ENCODE measurements at regions not wholly inside any gene's neighbourhood (a gene's known extent, or its start where the extent isn't known, plus 50 kb on each side); places are given as distances from the start of the nearest gene placed in this dataset.
A peak's percentile ranks its signal among the peaks of the same experiment; 100 is the strongest.

DNA sequence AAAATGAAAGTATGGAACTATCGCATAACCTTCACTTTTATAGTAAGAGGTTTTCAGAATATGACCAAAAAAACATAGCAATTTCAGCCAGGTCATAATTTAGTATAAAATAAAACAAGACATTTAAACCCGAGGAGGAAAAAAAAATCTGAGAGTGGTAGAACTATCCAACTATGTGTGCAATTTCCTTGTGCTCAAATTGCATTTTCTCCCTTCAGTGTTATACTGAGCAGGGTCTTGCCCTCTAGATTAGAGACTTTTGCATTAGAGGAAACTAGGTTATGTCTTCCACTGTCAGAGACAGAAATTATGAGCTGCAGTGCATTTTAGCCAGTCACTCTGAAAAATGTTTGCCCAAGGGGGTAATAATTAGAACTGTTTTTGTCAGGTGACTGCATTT is 330.6 kb downstream of the NR2F1-AS1 start:
- ATAC-seq (ENCODE audit: low FRiP score) (no peak), DNase-seq (no peak)
- Histone ChIP-seq H3K36me3 (ENCODE audit: control insufficient read depth in 1 of 2, insufficient read depth in 2 of 2, low read length in 1 of 2) (no peaks in the 10 kb centered on the region), H3K4me1 (ENCODE audit: control insufficient read depth in 1 of 2, insufficient read depth in 2 of 2, low read length in 2 of 2) (no peaks in the 10 kb centered on the region), H3K27ac (ENCODE audit: low read depth in 1 of 2, low read length in 2 of 2) (no peak overlapping the region), H3K9me3 (ENCODE audit: control insufficient read depth, low read length) (no peaks in the 10 kb centered on the region), H3K4me3 (ENCODE audit: low read length in 2 of 2) (no peak overlapping the region), H3K27me3 (ENCODE audit: control insufficient read depth in 1 of 2, insufficient read depth in 2 of 2, low read length in 1 of 2) (no peaks in the 10 kb centered on the region)
- intact Hi-C loops (cut with DNase I) = no loop called here
- 9 to 11% methylated on average over 2 of the region's 2 CpGs for WGBS, 2 donors

- Histone ChIP-seq H3K4me1 (ENCODE audit: control insufficient read depth in 1 of 2, insufficient read depth in 2 of 2, low read length in 2 of 2) (no peaks in the 10 kb centered on the region), H3K4me3 (ENCODE audit: low read length in 2 of 2) (peak overlapping the region; percentile 16 to 24), H3K27ac (ENCODE audit: low read depth in 1 of 2, low read length in 2 of 2) (no peak overlapping the region), H3K27me3 (ENCODE audit: control insufficient read depth in 1 of 2, insufficient read depth in 2 of 2, low read length in 1 of 2) (no peaks in the 10 kb centered on the region), H3K36me3 (ENCODE audit: control insufficient read depth in 1 of 2, insufficient read depth in 2 of 2, low read length in 1 of 2) (no peaks in the 10 kb centered on the region), H3K9me3 (ENCODE audit: control insufficient read depth, low read length) (no peaks in the 10 kb centered on the region)
- DNase-seq (no peak), ATAC-seq (ENCODE audit: low FRiP score) (no peak)
- WGBS, 2 donors = 10 to 14% methylated on average over 11 of the region's 11 CpGs
- intact Hi-C loops (cut with DNase I) = no loop called here
These were observed 331.2 kb downstream of the NR2F1-AS1 start for GRCh38 chr5:93249651-93250289.

- 73 to 77% methylated on average over 3 of the region's 3 CpGs for WGBS, 2 donors
- H3K4me3 ChIP-seq (ENCODE audit: low read length in 2 of 2) = no peak overlapping the region
- no peak for DNase-seq
- H3K36me3 ChIP-seq (ENCODE audit: control insufficient read depth in 1 of 2, insufficient read depth in 2 of 2, low read length in 1 of 2) = no peaks in the 10 kb centered on the region
- no peak for ATAC-seq (ENCODE audit: low FRiP score)
- H3K27ac ChIP-seq (ENCODE audit: low read depth in 1 of 2, low read length in 2 of 2) = no peak overlapping the region
- H3K4me1 ChIP-seq (ENCODE audit: control insufficient read depth in 1 of 2, insufficient read depth in 2 of 2, low read length in 2 of 2) = no peaks in the 10 kb centered on the region
- no peaks in the 10 kb centered on the region for H3K27me3 ChIP-seq (ENCODE audit: control insufficient read depth in 1 of 2, insufficient read depth in 2 of 2, low read length in 1 of 2)
- no peaks in the 10 kb centered on the region for H3K9me3 ChIP-seq (ENCODE audit: control insufficient read depth, low read length)
- intact Hi-C loops (cut with DNase I) = no loop called here
These were observed 333.9 kb downstream of the NR2F1-AS1 start for GRCh38 chr5:93247105-93247504.

DNA sequence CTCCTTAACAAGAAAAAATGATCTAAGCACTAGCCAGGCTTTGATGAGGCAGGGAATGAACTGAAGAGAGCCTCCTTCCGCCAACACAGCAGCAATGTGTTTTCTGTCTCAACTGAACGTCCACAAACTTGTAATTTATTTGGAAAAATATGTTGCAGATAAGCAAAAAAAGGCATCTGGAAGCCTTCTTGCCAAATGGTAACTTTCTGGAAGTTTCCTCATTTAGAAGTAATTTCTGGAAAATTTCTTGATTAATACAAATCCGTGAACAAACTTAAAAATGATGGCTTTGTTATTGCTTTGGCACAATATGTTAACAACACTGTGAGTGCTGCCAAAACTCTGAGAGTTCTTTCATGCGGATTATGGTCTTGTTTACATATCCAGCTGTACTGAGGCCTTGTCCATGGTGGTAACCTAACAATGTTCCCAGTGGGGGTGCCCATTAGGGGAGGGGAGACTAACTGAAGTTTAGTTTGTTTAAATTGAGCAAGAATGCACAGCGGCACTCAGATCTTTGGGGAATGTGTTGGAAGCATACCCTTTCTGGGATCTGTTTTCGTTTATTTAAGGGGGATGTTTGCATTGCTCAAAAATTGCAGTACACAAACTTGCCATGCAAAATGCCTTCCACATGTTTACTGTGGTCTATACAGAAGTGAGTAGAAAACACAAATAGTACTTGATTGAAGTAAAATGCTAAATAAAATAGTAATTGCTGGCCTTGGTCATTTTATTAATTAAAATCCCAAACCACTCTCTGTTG is 334.7 kb downstream of the NR2F1-AS1 start:
- WGBS, 2 donors = 50 to 61% methylated on average over 6 of the region's 6 CpGs

GRCh38 chr5:93245226-93245625 is 335.8 kb downstream of the NR2F1-AS1 start:
- no peak for ATAC-seq (ENCODE audit: low FRiP score)
- H3K36me3 ChIP-seq (ENCODE audit: control insufficient read depth in 1 of 2, insufficient read depth in 2 of 2, low read length in 1 of 2) = no peaks in the 10 kb centered on the region
- no peak overlapping the region for H3K27ac ChIP-seq (ENCODE audit: low read depth in 1 of 2, low read length in 2 of 2)
- H3K9me3 ChIP-seq (ENCODE audit: control insufficient read depth, low read length) = no peaks in the 10 kb centered on the region
- intact Hi-C loops (cut with DNase I) = no loop called here
- no peaks in the 10 kb centered on the region for H3K27me3 ChIP-seq (ENCODE audit: control insufficient read depth in 1 of 2, insufficient read depth in 2 of 2, low read length in 1 of 2)
- H3K4me3 ChIP-seq (ENCODE audit: low read length in 2 of 2) = no peak overlapping the region
- 88 to 89% methylated on average over 3 of the region's 3 CpGs for WGBS, 2 donors
- DNase-seq = no peak
- H3K4me1 ChIP-seq (ENCODE audit: control insufficient read depth in 1 of 2, insufficient read depth in 2 of 2, low read length in 2 of 2) = no peaks in the 10 kb centered on the region

More for the DNA sequence above, 334.7 kb downstream of the NR2F1-AS1 start:
- ATAC-seq (ENCODE audit: low FRiP score) (no peak), DNase-seq (no peak)
- H3K9me3 ChIP-seq (ENCODE audit: control insufficient read depth, low read length) = no peaks in the 10 kb centered on the region
- H3K4me3 ChIP-seq (ENCODE audit: low read length in 2 of 2) = no peak overlapping the region
- H3K4me1 ChIP-seq (ENCODE audit: control insufficient read depth in 1 of 2, insufficient read depth in 2 of 2, low read length in 2 of 2) = no peaks in the 10 kb centered on the region
- intact Hi-C loops (cut with DNase I) = no loop called here
- H3K36me3 ChIP-seq (ENCODE audit: control insufficient read depth in 1 of 2, insufficient read depth in 2 of 2, low read length in 1 of 2) = no peaks in the 10 kb centered on the region
- H3K27ac ChIP-seq (ENCODE audit: low read depth in 1 of 2, low read length in 2 of 2) = no peak overlapping the region
- H3K27me3 ChIP-seq (ENCODE audit: control insufficient read depth in 1 of 2, insufficient read depth in 2 of 2, low read length in 1 of 2) = no peaks in the 10 kb centered on the region

DNA sequence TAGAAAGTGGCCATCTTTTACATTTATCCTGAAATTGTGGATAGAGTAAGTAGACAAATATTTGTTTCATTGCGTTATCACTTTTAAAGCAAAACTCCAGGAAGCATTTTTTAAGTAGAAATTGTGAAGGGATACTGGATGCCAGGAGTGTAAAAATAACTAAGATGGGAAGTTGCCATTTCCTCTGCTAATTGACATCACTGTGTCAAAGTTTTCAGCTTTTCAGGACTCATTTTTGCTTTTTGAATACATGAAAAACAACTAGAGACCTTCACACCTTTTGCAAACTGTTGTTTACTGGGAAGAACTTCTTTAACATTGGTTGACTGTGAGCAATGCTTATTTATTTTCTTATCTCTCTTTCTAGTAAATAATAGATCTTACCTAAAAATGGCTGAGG is 337.5 kb downstream of the NR2F1-AS1 start:
- 81 to 82% methylated on average over 1 of the region's 1 CpG for WGBS, 2 donors
- Histone ChIP-seq H3K27me3 (ENCODE audit: control insufficient read depth in 1 of 2, insufficient read depth in 2 of 2, low read length in 1 of 2) (no peaks in the 10 kb centered on the region), H3K4me1 (ENCODE audit: control insufficient read depth in 1 of 2, insufficient read depth in 2 of 2, low read length in 2 of 2) (no peaks in the 10 kb centered on the region), H3K4me3 (ENCODE audit: low read length in 2 of 2) (no peak overlapping the region), H3K27ac (ENCODE audit: low read depth in 1 of 2, low read length in 2 of 2) (no peak overlapping the region), H3K9me3 (ENCODE audit: control insufficient read depth, low read length) (no peaks in the 10 kb centered on the region), H3K36me3 (ENCODE audit: control insufficient read depth in 1 of 2, insufficient read depth in 2 of 2, low read length in 1 of 2) (no peaks in the 10 kb centered on the region)
- intact Hi-C loops (cut with DNase I) = no loop called here
- ATAC-seq (ENCODE audit: low FRiP score) (no peak), DNase-seq (no peak)

- intact Hi-C loops (cut with DNase I) = no loop called here
- no peaks in the 10 kb centered on the region for H3K4me1 ChIP-seq (ENCODE audit: control insufficient read depth in 1 of 2, insufficient read depth in 2 of 2, low read length in 2 of 2)
- no peaks in the 10 kb centered on the region for H3K27me3 ChIP-seq (ENCODE audit: control insufficient read depth in 1 of 2, insufficient read depth in 2 of 2, low read length in 1 of 2)
- H3K27ac ChIP-seq (ENCODE audit: low read depth in 1 of 2, low read length in 2 of 2) = no peak overlapping the region
- no peaks in the 10 kb centered on the region for H3K9me3 ChIP-seq (ENCODE audit: control insufficient read depth, low read length)
- ATAC-seq (ENCODE audit: low FRiP score) (no peak), DNase-seq (no peak)
- H3K4me3 ChIP-seq (ENCODE audit: low read length in 2 of 2) = no peak overlapping the region
- 93 to 94% methylated on average over 5 of the region's 5 CpGs for WGBS, 2 donors
- H3K36me3 ChIP-seq (ENCODE audit: control insufficient read depth in 1 of 2, insufficient read depth in 2 of 2, low read length in 1 of 2) = no peaks in the 10 kb centered on the region
These were observed 340.7 kb downstream of the NR2F1-AS1 start for GRCh38 chr5:93240228-93240834.

DNA sequence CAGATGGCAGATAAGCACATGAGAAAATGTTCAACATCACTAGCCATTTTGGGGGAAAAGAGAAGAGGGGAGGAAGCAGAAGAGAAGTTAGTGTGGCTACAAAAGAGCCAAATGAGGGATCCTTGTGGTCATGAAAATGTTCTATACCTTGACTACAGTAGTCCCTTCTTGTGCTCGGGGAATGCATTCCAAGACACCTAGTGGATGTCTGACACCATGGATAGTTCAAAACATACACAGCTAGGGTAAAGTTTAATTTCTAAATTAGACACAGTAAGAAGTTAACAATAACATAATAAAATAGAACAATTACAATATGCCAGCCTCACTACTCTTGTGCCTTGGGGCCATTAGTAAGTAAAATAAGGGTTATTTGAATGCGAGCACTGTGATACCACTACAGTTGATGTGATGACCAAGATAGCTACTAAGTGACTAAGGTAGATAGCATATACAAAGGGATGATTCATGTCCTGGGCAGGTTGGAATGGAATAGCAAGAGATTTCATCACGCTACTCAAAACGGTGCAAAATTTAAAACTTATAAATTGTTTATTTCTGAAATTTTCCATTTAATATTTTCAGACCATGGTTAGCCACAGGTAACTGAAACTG is 344.1 kb downstream of the NR2F1-AS1 start:
- Histone ChIP-seq H3K27ac (ENCODE audit: low read depth in 1 of 2, low read length in 2 of 2) (no peak overlapping the region), H3K4me3 (ENCODE audit: low read length in 2 of 2) (no peak overlapping the region), H3K36me3 (ENCODE audit: control insufficient read depth in 1 of 2, insufficient read depth in 2 of 2, low read length in 1 of 2) (no peaks in the 10 kb centered on the region), H3K9me3 (ENCODE audit: control insufficient read depth, low read length) (no peaks in the 10 kb centered on the region), H3K4me1 (ENCODE audit: control insufficient read depth in 1 of 2, insufficient read depth in 2 of 2, low read length in 2 of 2) (no peaks in the 10 kb centered on the region), H3K27me3 (ENCODE audit: control insufficient read depth in 1 of 2, insufficient read depth in 2 of 2, low read length in 1 of 2) (no peaks in the 10 kb centered on the region)
- intact Hi-C loops (cut with DNase I) = no loop called here
- 94 to 95% methylated on average over 4 of the region's 4 CpGs for WGBS, 2 donors
- ATAC-seq (ENCODE audit: low FRiP score) (no peak), DNase-seq (no peak)
